ENCODE measurements at regions not wholly inside any gene's neighbourhood (a gene's known extent, or its start where the extent isn't known, plus 50 kb on each side); places are given as distances from the start of the nearest gene placed in this dataset.

GRCh38 chr14:84826294-84826693 lies 703.6 kb upstream of the FLRT2 start:
- no peak for DNase-seq (ENCODE audit: extremely low spot score)
- POLR2A ChIA-PET = no interaction called here
- TF ChIP-seq ARNT (IDR thresholded peaks at IDR 0.05) (no peak), HDGF (IDR thresholded peaks at IDR 0.05; ENCODE audit: borderline replicate concordance) (no peak), L3MBTL2 (conservative IDR thresholded peaks at IDR 0.05) (no peak), FOXA1 (IDR thresholded peaks at IDR 0.05) (no peak), FOXM1 (IDR thresholded peaks at IDR 0.05; ENCODE audit: borderline replicate concordance) (no peak), LEF1 (IDR thresholded peaks at IDR 0.05; ENCODE audit: borderline replicate concordance) (no peak), ELF4 (IDR thresholded peaks at IDR 0.05) (no peak), NFRKB (IDR thresholded peaks at IDR 0.05) (no peak), SUZ12 (IDR thresholded peaks at IDR 0.05) (no peak)
- CTCF ChIA-PET = no interaction called here

GRCh38 chr14:84850595-84850994 lies 679.3 kb upstream of the FLRT2 start:
- no peak for DNase-seq (ENCODE audit: extremely low spot score)
- no peak for TF ChIP-seq PKNOX1 (IDR thresholded peaks at IDR 0.05)
- TF ChIP-seq LEF1 (IDR thresholded peaks at IDR 0.05; ENCODE audit: borderline replicate concordance) = no peak
- TF ChIP-seq SUZ12 (IDR thresholded peaks at IDR 0.05) = no peak
- TF ChIP-seq ELF4 (IDR thresholded peaks at IDR 0.05) = no peak
- POLR2A ChIA-PET = interaction anchor here (0.8 kb wide), 1 partner anchor 229 kb away, joined by 3 read pairs; no protein-coding TSS in a partner anchor
- CTCF ChIA-PET = no interaction called here

- POLR2A ChIA-PET = no interaction called here
- CTCF ChIA-PET = interaction anchor here (0.7 kb wide), 1 partner anchor 131 kb away, joined by 3 read pairs; no protein-coding TSS in a partner anchor
- no peak for TF ChIP-seq FOXK2 (IDR thresholded peaks at IDR 0.05)
- no peak for TF ChIP-seq ARNT (IDR thresholded peaks at IDR 0.05)
- no peak for TF ChIP-seq NFRKB (IDR thresholded peaks at IDR 0.05)
- no peak for TF ChIP-seq CTBP1 (IDR thresholded peaks at IDR 0.05; ENCODE audit: borderline replicate concordance)
- TF ChIP-seq PKNOX1 (IDR thresholded peaks at IDR 0.05) = no peak
- TF ChIP-seq HDGF (IDR thresholded peaks at IDR 0.05; ENCODE audit: borderline replicate concordance) = no peak
- no peak for TF ChIP-seq SUZ12 (IDR thresholded peaks at IDR 0.05)
- TF ChIP-seq L3MBTL2 (conservative IDR thresholded peaks at IDR 0.05) = no peak
- TF ChIP-seq LEF1 (IDR thresholded peaks at IDR 0.05; ENCODE audit: borderline replicate concordance) = no peak
- no peak for TF ChIP-seq TARDBP (IDR thresholded peaks at IDR 0.05)
- TF ChIP-seq ELF4 (IDR thresholded peaks at IDR 0.05) = no peak
- TF ChIP-seq ZNF384 (IDR thresholded peaks at IDR 0.05) = no peak
- DNase-seq (ENCODE audit: extremely low spot score) = no peak
Observed at GRCh38 chr14:84856751-84857534, 673.0 kb upstream of the FLRT2 start.

- no peak for DNase-seq (ENCODE audit: extremely low spot score)
- POLR2A ChIA-PET = no interaction called here
- CTCF ChIA-PET = interaction anchor here (0.6 kb wide), 1 partner anchor 1033 kb away, joined by 3 read pairs; no protein-coding TSS in a partner anchor
- TF ChIP-seq FOXM1 (IDR thresholded peaks at IDR 0.05; ENCODE audit: borderline replicate concordance) = no peak
- no peak for TF ChIP-seq L3MBTL2 (conservative IDR thresholded peaks at IDR 0.05)
- no peak for TF ChIP-seq LEF1 (IDR thresholded peaks at IDR 0.05; ENCODE audit: borderline replicate concordance)
- TF ChIP-seq NFRKB (IDR thresholded peaks at IDR 0.05) = no peak
- TF ChIP-seq TARDBP (IDR thresholded peaks at IDR 0.05) = no peak
- TF ChIP-seq ZNF384 (IDR thresholded peaks at IDR 0.05) = no peak
- no peak for TF ChIP-seq BHLHE40 (IDR thresholded peaks at IDR 0.05; ENCODE audit: borderline replicate concordance)
- TF ChIP-seq HDGF (IDR thresholded peaks at IDR 0.05; ENCODE audit: borderline replicate concordance) = no peak
- TF ChIP-seq SP1 (IDR thresholded peaks at IDR 0.05) = no peak
- TF ChIP-seq PKNOX1 (IDR thresholded peaks at IDR 0.05) = no peak
- no peak for TF ChIP-seq ELF4 (IDR thresholded peaks at IDR 0.05)
- no peak for TF ChIP-seq ARNT (IDR thresholded peaks at IDR 0.05)
Observed at GRCh38 chr14:84857571-84857970, 672.4 kb upstream of the FLRT2 start.

GRCh38 chr14:84859116-84859515 lies 670.8 kb upstream of the FLRT2 start:
- TF ChIP-seq L3MBTL2 (conservative IDR thresholded peaks at IDR 0.05) = no peak
- no peak for TF ChIP-seq PKNOX1 (IDR thresholded peaks at IDR 0.05)
- no peak for TF ChIP-seq TARDBP (IDR thresholded peaks at IDR 0.05)
- TF ChIP-seq LEF1 (IDR thresholded peaks at IDR 0.05; ENCODE audit: borderline replicate concordance) = no peak
- TF ChIP-seq NFRKB (IDR thresholded peaks at IDR 0.05) = no peak
- TF ChIP-seq HDGF (IDR thresholded peaks at IDR 0.05; ENCODE audit: borderline replicate concordance) = no peak
- no peak for TF ChIP-seq ZNF384 (IDR thresholded peaks at IDR 0.05)
- TF ChIP-seq SUZ12 (IDR thresholded peaks at IDR 0.05) = no peak
- no peak for TF ChIP-seq CTBP1 (IDR thresholded peaks at IDR 0.05; ENCODE audit: borderline replicate concordance)
- no peak for TF ChIP-seq ARNT (IDR thresholded peaks at IDR 0.05)
- no peak for TF ChIP-seq FOXK2 (IDR thresholded peaks at IDR 0.05)
- no peak for DNase-seq (ENCODE audit: extremely low spot score)

More at GRCh38 chr14:84859116-84859515, 670.8 kb upstream of the FLRT2 start:
- ChIA-PET POLR2A (no interaction called here), CTCF (no interaction called here)
